GM21717 (cell line): ENCODE measurements at regions not wholly inside any gene's neighbourhood (a gene's known extent, or its start where the extent isn't known, plus 50 kb on each side); places are given as distances from the start of the nearest gene placed in this dataset.
"Not testable (repeated sequence)": the region's sequence is repeated elsewhere in the genome, so short reads cannot be mapped to it uniquely, and the experiment has no call there.

Source experiments
- ATAC-seq: cut with Tn5 transposase; IDR thresholded peaks from one replicate; pipeline ENCODE4 v1.9.1; 2021; ENCODE audit warnings: mild to moderate bottlenecking, moderate library complexity; ENCODE audit not compliant: unreplicated experiment

- no peak for ATAC-seq
Observed at GRCh38 chr3:157859541-157859940, 246.7 kb downstream of the SHOX2 start.

GRCh38 chr3:157858821-157859220 is 247.4 kb downstream of the SHOX2 start:
- ATAC-seq: no peak

GRCh38 chr3:157857440-157857839 is 248.8 kb downstream of the SHOX2 start:
- no peak for ATAC-seq

- ATAC-seq: no peak
Observed at GRCh38 chr3:157856078-157856939, 249.9 kb downstream of the SHOX2 start.

GRCh38 chr3:157845839-157846238 is 260.4 kb downstream of the SHOX2 start:
- not testable (repeated sequence) for ATAC-seq

GRCh38 chr3:157844800-157845565 is 261.2 kb downstream of the SHOX2 start:
- no peak for ATAC-seq

- no peak for ATAC-seq
Observed at GRCh38 chr3:157844216-157844615, 262.0 kb downstream of the SHOX2 start.

- ATAC-seq: no peak
Observed at GRCh38 chr3:157841029-157841428, 265.2 kb downstream of the SHOX2 start.

- no peak for ATAC-seq
Observed at GRCh38 chr3:157840564-157840963, 265.7 kb downstream of the SHOX2 start.

GRCh38 chr3:157838457-157838856 is 267.8 kb downstream of the SHOX2 start:
- ATAC-seq: no peak

GRCh38 chr3:157837336-157837735 is 268.9 kb downstream of the SHOX2 start:
- no peak for ATAC-seq

GRCh38 chr3:157836022-157836421 is 270.2 kb downstream of the SHOX2 start:
- ATAC-seq: no peak

GRCh38 chr3:157832588-157832987 is 273.6 kb downstream of the SHOX2 start:
- ATAC-seq: no peak

GRCh38 chr3:157830556-157831236 is 275.5 kb downstream of the SHOX2 start:
- no peak for ATAC-seq

- ATAC-seq: no peak
Observed at GRCh38 chr3:157829786-157830185, 276.4 kb downstream of the SHOX2 start.

GRCh38 chr3:157824281-157824680 is 281.9 kb downstream of the SHOX2 start:
- no peak for ATAC-seq

- ATAC-seq: no peak
Observed at GRCh38 chr3:157823050-157823449, 283.2 kb downstream of the SHOX2 start.

- ATAC-seq: no peak
Observed at GRCh38 chr3:157820157-157820517, 286.1 kb downstream of the SHOX2 start.

- ATAC-seq: no peak
Observed at GRCh38 chr3:157819270-157820156, 286.7 kb downstream of the SHOX2 start.

GRCh38 chr3:157816896-157817295 is 289.3 kb downstream of the SHOX2 start:
- ATAC-seq: no peak

- no peak for ATAC-seq
Observed at GRCh38 chr3:157816296-157816695, 289.9 kb downstream of the SHOX2 start.
